ENCODE measurements at regions not wholly inside any gene's neighbourhood (a gene's known extent, or its start where the extent isn't known, plus 50 kb on each side); places are given as distances from the start of the nearest gene placed in this dataset.

DNA sequence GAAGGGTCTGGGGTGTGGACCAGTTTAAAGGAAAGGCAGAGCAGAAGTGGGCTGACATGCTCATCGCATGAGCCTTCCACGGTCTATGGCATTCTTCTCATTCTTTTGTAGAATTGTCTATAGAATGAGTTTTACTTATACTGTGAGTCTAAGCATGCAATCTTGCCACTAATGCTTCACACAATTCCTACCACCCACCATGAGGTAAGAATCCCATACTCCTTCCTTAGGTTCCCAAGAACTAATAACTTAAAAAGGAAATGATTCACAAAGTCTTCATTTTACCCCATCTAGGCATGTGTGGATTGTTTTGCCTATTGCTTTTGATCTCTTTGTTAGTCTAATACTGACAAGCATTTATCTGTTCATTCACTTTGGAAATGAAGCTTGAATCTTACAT lies 195.2 kb downstream of the LY86 start (continued):
- TF ChIP-seq, protein P1, sequence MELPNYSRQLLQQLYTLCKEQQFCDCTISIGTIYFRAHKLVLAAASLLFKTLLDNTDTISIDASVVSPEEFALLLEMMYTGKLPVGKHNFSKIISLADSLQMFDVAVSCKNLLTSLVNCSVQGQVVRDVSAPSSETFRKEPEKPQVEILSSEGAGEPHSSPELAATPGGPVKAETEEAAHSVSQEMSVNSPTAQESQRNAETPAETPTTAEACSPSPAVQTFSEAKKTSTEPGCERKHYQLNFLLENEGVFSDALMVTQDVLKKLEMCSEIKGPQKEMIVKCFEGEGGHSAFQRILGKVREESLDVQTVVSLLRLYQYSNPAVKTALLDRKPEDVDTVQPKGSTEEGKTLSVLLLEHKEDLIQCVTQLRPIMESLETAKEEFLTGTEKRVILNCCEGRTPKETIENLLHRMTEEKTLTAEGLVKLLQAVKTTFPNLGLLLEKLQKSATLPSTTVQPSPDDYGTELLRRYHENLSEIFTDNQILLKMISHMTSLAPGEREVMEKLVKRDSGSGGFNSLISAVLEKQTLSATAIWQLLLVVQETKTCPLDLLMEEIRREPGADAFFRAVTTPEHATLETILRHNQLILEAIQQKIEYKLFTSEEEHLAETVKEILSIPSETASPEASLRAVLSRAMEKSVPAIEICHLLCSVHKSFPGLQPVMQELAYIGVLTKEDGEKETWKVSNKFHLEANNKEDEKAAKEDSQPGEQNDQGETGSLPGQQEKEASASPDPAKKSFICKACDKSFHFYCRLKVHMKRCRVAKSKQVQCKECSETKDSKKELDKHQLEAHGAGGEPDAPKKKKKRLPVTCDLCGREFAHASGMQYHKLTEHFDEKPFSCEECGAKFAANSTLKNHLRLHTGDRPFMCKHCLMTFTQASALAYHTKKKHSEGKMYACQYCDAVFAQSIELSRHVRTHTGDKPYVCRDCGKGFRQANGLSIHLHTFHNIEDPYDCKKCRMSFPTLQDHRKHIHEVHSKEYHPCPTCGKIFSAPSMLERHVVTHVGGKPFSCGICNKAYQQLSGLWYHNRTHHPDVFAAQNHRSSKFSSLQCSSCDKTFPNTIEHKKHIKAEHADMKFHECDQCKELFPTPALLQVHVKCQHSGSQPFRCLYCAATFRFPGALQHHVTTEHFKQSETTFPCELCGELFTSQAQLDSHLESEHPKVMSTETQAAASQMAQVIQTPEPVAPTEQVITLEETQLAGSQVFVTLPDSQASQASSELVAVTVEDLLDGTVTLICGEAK (IDR thresholded peaks at IDR 0.05), result no peak
- TF ChIP-seq, protein P1 (CRISPR knock-in tag; IDR thresholded peaks at IDR 0.05), result no peak
- no peak for TF ChIP-seq HCFC1 (IDR thresholded peaks at IDR 0.05; ENCODE audit: low read depth, low read length)

Data from K562 (cell line).